Mesothelial cell of epicardium (in vitro differentiated cells): ENCODE measurements at regions not wholly inside any gene's neighbourhood (a gene's known extent, or its start where the extent isn't known, plus 50 kb on each side); places are given as distances from the start of the nearest gene placed in this dataset.
"Not testable (repeated sequence)": the region's sequence is repeated elsewhere in the genome, so short reads cannot be mapped to it uniquely, and the experiment has no call there.

Experiments
- DNase-seq, 2 experiments: peaks; one replicate each; pipeline ENCODE4 v3.0.0; 2021; ENCODE audit warnings: low spot score in 2 of 2; ENCODE audit not compliant: unreplicated experiment in 2 of 2
- H3K27ac Mint-ChIP-seq: 2 replicates; pipeline ENCODE4 v1.8.0; 2021; ENCODE audit warnings: mixed read lengths
- H3K27me3 Mint-ChIP-seq: 2 replicates; pipeline ENCODE4 v1.8.0; 2021; ENCODE audit warnings: low read depth, mixed read lengths
- H3K36me3 Mint-ChIP-seq: 2 replicates; pipeline ENCODE4 v1.8.0; 2021; ENCODE audit warnings: mixed read lengths
- H3K4me1 Mint-ChIP-seq: 2 replicates; pipeline ENCODE4 v1.8.0; 2021; ENCODE audit warnings: mixed read lengths
- H3K4me3 Mint-ChIP-seq: 2 replicates; pipeline ENCODE4 v1.8.0; 2021; ENCODE audit warnings: mild to moderate bottlenecking, moderate library complexity, mixed read lengths
- H3K9me3 Mint-ChIP-seq: 2 replicates; pipeline ENCODE4 v1.8.0; 2021; ENCODE audit warnings: mixed read lengths
- TF ChIP-seq, protein P1 (sequence below): fragments of 200-600 bp; sonication (generic); IDR thresholded peaks from one replicate; pipeline ENCODE4 v1.5.0; 2021; ENCODE audit warnings: antibody characterized with exemption; ENCODE audit not compliant: unreplicated experiment

DNA sequence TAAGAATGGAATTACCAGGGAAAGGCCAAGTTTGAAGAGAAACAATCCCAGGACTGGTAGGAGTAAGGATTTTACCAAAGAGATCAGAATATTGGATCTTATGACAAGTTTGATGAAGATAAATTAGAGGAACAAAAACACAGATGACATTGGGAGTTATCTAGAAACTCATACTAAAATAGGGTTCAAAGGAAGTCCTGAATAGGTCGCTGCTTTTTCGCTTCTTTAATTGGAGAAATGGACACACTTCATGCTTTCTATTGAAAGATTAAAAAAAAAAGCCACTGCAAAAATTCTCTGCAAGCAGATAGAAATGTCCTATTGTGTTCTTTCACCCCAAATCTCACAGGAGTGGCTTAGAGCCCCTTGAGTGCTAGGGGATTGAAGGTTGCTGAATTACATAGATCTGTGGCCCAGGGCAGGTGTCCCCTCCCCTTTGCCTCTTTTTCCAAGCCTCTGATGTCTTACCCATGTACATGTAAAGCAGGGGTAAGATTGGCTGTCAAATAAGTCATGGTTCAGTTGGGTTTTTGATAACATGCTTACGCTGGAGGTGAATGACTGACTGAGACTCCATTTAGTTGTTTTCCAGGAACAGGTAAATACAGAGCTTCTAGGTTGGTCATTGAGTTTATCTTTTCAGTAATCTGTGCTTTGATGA lies 152.0 kb downstream of the OR13A1 start:
- H3K4me3 Mint-ChIP-seq: no peak overlapping the region
- peaks cover 7% of the 10 kb centered on the region for H3K4me1 Mint-ChIP-seq
- no peak overlapping the region for H3K27ac Mint-ChIP-seq
- no peaks in the 10 kb centered on the region for H3K9me3 Mint-ChIP-seq
- DNase-seq: no peak
- H3K27me3 Mint-ChIP-seq: no peaks in the 10 kb centered on the region
- TF ChIP-seq, protein P1, sequence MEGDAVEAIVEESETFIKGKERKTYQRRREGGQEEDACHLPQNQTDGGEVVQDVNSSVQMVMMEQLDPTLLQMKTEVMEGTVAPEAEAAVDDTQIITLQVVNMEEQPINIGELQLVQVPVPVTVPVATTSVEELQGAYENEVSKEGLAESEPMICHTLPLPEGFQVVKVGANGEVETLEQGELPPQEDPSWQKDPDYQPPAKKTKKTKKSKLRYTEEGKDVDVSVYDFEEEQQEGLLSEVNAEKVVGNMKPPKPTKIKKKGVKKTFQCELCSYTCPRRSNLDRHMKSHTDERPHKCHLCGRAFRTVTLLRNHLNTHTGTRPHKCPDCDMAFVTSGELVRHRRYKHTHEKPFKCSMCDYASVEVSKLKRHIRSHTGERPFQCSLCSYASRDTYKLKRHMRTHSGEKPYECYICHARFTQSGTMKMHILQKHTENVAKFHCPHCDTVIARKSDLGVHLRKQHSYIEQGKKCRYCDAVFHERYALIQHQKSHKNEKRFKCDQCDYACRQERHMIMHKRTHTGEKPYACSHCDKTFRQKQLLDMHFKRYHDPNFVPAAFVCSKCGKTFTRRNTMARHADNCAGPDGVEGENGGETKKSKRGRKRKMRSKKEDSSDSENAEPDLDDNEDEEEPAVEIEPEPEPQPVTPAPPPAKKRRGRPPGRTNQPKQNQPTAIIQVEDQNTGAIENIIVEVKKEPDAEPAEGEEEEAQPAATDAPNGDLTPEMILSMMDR: no peak
- no peaks in the 10 kb centered on the region for H3K36me3 Mint-ChIP-seq

DNA sequence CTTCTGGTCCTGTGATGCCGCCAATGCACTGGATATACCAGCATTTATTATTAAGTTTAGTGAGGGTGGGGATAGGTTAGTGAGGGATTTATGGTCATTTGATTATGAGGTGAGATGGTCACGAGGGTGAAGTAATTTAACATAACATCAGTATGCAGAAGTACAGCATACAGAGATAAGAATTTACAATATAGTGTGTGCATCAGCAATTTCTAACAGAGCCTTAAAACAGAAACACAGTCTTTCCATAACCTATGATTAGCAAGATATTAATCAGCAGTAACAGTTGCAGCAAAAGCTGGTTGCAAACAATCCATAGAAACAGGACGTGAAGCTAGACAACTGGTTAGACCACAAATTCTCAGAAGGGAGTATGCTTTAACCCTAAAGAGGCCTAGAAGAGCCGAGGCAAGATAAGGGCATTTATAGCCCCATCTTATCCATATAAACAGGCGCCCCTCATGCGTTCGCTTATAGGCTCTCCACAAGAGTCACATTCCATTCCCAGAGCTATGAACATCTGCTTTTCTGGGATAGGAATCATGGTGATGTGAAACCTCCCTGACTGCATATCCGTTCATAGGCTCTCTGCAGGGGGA lies 139.8 kb downstream of the OR13A1 start:
- Mint-ChIP-seq H3K4me3 (peak overlapping the region; percentile 16), H3K27ac (peak overlapping the region; percentile 88), H3K4me1 (peaks cover 69% of the 10 kb centered on the region)
- H3K27me3 Mint-ChIP-seq, H3K36me3 Mint-ChIP-seq, H3K9me3 Mint-ChIP-seq, DNase-seq: not testable (repeated sequence)

DNA sequence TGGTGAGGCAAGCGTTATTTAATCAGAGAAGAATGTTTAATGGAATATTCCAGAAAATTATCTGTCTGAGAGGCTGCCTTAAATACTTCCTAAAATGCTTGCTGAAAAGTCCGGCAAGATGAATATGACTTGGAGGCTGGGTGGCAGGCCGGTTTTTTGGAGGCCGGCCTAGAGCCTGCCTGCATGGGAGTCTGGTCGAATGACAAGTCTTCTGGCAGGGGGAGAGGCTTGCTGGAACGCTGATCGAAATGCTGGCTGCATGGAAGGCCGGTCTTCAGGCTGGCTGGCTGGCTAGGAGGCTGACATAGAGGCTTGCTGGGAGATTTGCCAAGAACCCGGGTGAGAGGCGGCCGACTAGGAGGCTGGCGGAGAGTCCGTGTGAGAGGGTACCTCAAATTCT lies 135.7 kb downstream of the OR13A1 start:
- H3K4me3 Mint-ChIP-seq: no peak overlapping the region
- peak; percentile 21 to 50 for DNase-seq
- TF ChIP-seq, protein P1: no peak
- H3K27me3 Mint-ChIP-seq: no peaks in the 10 kb centered on the region
- H3K36me3 Mint-ChIP-seq: no peaks in the 10 kb centered on the region
- H3K4me1 Mint-ChIP-seq: peaks cover 54% of the 10 kb centered on the region
- H3K27ac Mint-ChIP-seq: peak overlapping the region; percentile 96
- H3K9me3 Mint-ChIP-seq: no peaks in the 10 kb centered on the region

DNA sequence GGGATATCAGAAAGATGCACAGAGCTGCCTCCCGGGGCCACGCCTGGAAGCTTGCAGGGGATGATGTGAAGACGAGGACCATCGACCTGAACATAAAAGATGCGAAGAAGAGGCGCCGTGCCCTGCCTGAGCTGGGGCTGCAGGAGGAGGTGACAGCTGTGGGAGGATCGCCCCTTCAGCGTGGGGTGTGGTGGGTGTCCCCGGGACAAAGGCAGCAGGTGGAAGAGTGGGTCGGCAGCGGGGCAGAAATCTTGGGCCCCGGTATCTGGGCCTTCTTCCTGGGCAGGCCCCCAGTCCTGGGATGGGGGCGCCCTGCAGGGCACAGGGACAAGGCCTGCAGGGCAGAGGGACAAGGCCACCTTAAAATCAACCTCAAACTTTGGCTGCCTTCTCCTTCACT lies 134.9 kb downstream of the OR13A1 start:
- Mint-ChIP-seq H3K36me3 (no peaks in the 10 kb centered on the region), H3K4me1 (peaks cover 50% of the 10 kb centered on the region), H3K4me3 (no peak overlapping the region), H3K9me3 (no peaks in the 10 kb centered on the region), H3K27ac (peak overlapping the region; percentile 96), H3K27me3 (no peaks in the 10 kb centered on the region)
- TF ChIP-seq, protein P1: no peak
- DNase-seq: no peak

DNA sequence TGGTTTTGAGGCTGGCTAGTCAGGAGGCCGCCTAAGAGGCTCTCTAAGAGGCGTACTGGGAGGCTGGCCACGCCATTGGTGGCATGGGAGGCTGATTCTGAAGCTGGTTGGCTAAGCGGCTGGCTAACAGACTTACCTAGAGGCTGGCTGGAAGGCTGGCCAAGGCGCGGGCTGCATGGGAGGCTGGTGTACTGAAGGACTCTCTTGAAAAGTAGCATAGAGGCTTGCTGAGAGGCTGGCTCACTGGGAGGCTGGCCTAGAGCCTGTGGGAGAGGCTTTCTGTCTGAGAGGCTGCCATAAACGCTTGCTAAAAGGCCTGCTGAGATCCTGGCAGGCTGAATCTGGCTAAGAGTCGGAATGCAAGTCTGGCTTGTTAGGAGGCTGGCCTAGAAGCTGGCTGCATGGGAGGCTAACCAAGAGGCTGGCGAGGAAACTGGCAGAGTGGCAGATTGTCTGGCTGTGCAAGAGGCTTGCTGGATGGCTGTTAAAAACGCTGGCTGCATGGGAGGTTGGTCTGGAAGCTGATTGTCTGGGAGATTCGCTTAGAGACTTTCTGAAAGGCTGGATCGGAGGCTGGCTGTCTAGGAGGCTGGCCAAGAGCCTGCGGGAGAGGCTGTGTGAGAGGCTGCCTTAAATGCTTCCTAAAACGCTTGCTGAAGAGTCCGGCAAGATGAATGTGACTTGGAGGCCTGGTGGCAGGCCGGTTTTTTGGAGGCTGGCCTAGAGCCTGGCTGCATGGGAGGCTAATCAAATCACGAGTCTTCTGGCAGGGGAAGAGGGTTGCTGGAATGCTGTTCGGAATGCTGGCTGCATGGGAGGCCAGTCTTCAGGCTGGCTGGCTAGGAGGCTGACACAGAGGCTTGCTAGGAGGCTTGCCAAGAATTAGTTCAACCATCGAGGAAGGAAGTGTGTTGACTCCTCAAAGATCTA lies 134.2 kb downstream of the OR13A1 start:
- no peak for DNase-seq
- Mint-ChIP-seq H3K36me3 (no peaks in the 10 kb centered on the region), H3K4me3 (no peak overlapping the region), H3K27ac (peak overlapping the region; percentile 80), H3K27me3 (no peaks in the 10 kb centered on the region), H3K9me3 (no peaks in the 10 kb centered on the region), H3K4me1 (peaks cover 43% of the 10 kb centered on the region)
- TF ChIP-seq, protein P1: no peak

DNA sequence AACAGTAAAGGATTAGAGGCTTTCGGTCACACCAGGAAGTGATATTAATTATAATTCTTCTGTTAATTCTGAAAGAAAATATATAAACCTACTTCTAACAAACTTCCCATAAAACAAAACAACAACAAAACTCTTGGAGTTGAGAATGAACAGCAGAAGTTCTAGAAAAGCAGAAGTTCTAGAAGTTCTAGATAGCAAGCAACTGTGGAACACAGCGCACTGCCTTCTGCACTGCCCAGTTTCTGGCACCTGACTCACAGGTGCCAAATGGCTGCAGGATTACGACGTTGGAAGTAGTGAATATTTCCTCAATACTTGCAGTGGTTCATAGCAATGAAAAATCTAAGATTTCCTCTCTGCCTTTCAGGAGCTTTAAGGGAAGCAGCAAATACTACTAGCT lies 132.2 kb downstream of the OR13A1 start:
- no peak overlapping the region for H3K4me3 Mint-ChIP-seq
- no peak overlapping the region for H3K27ac Mint-ChIP-seq

More for the DNA sequence above, 132.2 kb downstream of the OR13A1 start:
- Mint-ChIP-seq H3K27me3 (no peaks in the 10 kb centered on the region), H3K36me3 (no peaks in the 10 kb centered on the region), H3K4me1 (peaks cover 31% of the 10 kb centered on the region), H3K9me3 (no peaks in the 10 kb centered on the region)
- TF ChIP-seq, protein P1: no peak
- no peak for DNase-seq
